Pancreas (tissue), 10 donors: ENCODE measurements at regions not wholly inside any gene's neighbourhood (a gene's known extent, or its start where the extent isn't known, plus 50 kb on each side); places are given as distances from the start of the nearest gene placed in this dataset.
"Not testable (repeated sequence)": the region's sequence is repeated elsewhere in the genome, so short reads cannot be mapped to it uniquely, and the experiment has no call there.

Source experiments
- ATAC-seq, 4 donors: fragments of 200-7000 bp; cut with Tn5 transposase; one replicate each; pipeline versions ENCODE4 v1.8.0 to v1.9.1; 2020; ENCODE audit warnings: mild to moderate bottlenecking in 4 of 4, moderate library complexity in 4 of 4
- DNase-seq, 6 donors: peaks; one replicate each; pipeline ENCODE4 v3.0.0-alpha.2; 2020
- FAIRE-seq: peaks from 2 replicates; lab custom pipeline; 2012; peaks lifted over from hg19 to GRCh38; lab: Jason Lieb, UNC
- H3K27ac ChIP-seq, 4 donors: fragments of 200-600 bp; sonication (generic); 1 replicate in 3 of 4; 2 replicates in 1 of 4; pipeline versions ENCODE4 v1.5.0 to v1.8.0; 2020
- H3K27me3 ChIP-seq, 4 donors: fragments of 200-600 bp; one replicate each; pipeline ENCODE4 v1.8.0; 2021
- H3K36me3 ChIP-seq, 3 donors: fragments of 200-600 bp; sonication (generic) in 1 of 3; one replicate each; pipeline versions ENCODE4 v1.5.0 to v1.8.0; 2020 to 2021
- H3K4me1 ChIP-seq, 3 donors: fragments of 200-600 bp; one replicate each; pipeline ENCODE4 v1.8.0; 2021
- H3K4me3 ChIP-seq, 4 donors: fragments of 200-600 bp; sonication (generic) in 2 of 4; one replicate each; pipeline versions ENCODE4 v1.5.0 to v1.8.0; 2020 to 2021
- H3K9me3 ChIP-seq, 4 donors: fragments of 200-600 bp; one replicate each; pipeline ENCODE4 v1.8.0; 2021
- WGBS, 2 donors: extraction: QIAGEN DNeasy Blood & Tissue Kit; methylation state at CpG; one replicate each; pipeline ENCODE4 v1.1.7; 2013; 5-methylcytosine and 5-hydroxymethylcytosine counted together
- intact Hi-C, 3 donors: fragments of 100-400 bp; cut with DNase I; formaldehyde crosslinking; loops; one replicate each; pipeline versions ENCODE4 v1.11.1 to v1.14.2; 2022
- TF ChIP-seq, protein P1 (sequence below), 4 donors: fragments of 200-600 bp; sonication (generic) in 3 of 4; IDR thresholded peaks; one replicate each; pipeline versions ENCODE4 v1.5.0 to v1.8.0; 2021; ENCODE audit warnings: antibody characterized with exemption in 4 of 4
- donor health status: healthy with polysubstance abuse.
- donor health status: DM: no; HTN: no; CAD: no; lungs with moderate emphysema.
- donor health status: DM: no; HTN: no; CAD: no.
- donor health status: control.
- donor health status: control.
- donor health status: Bipolar disorder and iron deficiency.
- donor health status: DM: yes; HTN: yes; CAD: no.
- donor health status: DM: no; HTN: no; CAD: no.
- donor health status: DM: no; HTN: no; CAD: no.
- donor health status: DM: yes; HTN: yes; CAD: no.

- Histone ChIP-seq H3K4me1 (no peaks in the 10 kb centered on the region), H3K4me3 (no peak overlapping the region), H3K27ac (no peak overlapping the region), H3K36me3 (no peaks in the 10 kb centered on the region), H3K27me3 (no peaks in the 10 kb centered on the region), H3K9me3 (no peaks in the 10 kb centered on the region)
- intact Hi-C loops: no loop called here
- WGBS, 2 donors: 83 to 85% methylated on average over 5 of the region's 5 CpGs
- TF ChIP-seq, protein P1, sequence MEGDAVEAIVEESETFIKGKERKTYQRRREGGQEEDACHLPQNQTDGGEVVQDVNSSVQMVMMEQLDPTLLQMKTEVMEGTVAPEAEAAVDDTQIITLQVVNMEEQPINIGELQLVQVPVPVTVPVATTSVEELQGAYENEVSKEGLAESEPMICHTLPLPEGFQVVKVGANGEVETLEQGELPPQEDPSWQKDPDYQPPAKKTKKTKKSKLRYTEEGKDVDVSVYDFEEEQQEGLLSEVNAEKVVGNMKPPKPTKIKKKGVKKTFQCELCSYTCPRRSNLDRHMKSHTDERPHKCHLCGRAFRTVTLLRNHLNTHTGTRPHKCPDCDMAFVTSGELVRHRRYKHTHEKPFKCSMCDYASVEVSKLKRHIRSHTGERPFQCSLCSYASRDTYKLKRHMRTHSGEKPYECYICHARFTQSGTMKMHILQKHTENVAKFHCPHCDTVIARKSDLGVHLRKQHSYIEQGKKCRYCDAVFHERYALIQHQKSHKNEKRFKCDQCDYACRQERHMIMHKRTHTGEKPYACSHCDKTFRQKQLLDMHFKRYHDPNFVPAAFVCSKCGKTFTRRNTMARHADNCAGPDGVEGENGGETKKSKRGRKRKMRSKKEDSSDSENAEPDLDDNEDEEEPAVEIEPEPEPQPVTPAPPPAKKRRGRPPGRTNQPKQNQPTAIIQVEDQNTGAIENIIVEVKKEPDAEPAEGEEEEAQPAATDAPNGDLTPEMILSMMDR (IDR thresholded peaks at IDR 0.05): no peak
- ATAC-seq (no peak), FAIRE-seq (no peak), DNase-seq (no peak)
Observed at GRCh38 chr6:2575236-2575635, 175.5 kb downstream of the MYLK4 start.

GRCh38 chr6:2569420-2569819 lies 181.3 kb downstream of the MYLK4 start:
- not testable (repeated sequence) for FAIRE-seq, H3K4me1 ChIP-seq
- 70 to 93% methylated on average over 1 of the region's 1 CpG for WGBS, 2 donors

GRCh38 chr6:2566048-2566447 lies 184.7 kb downstream of the MYLK4 start:
- intact Hi-C loops: no loop called here

More at GRCh38 chr6:2569420-2569819, 181.3 kb downstream of the MYLK4 start:
- H3K36me3 ChIP-seq, H3K27me3 ChIP-seq, H3K4me3 ChIP-seq, H3K9me3 ChIP-seq, ATAC-seq, intact Hi-C loops, DNase-seq, H3K27ac ChIP-seq: not testable (repeated sequence)

DNA sequence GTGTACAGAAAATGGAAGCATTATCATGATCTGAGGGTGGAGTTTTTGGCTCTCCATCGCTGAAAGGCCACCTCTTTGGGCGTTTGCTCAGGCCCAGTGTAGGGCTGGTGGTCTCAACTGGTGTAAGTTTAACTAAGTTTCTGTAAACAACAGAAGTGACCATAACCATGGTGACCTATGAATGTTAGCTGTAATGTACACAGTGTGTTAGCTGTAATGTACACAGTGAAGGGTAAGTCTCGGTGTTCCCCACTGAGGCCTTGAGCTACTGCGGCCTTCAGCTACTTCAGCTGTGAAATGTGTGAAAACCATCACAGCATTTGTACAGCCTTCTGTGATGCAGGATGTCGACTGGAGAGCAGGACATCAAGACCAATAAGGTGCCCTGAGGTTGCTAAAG lies 185.2 kb downstream of the MYLK4 start:
- Histone ChIP-seq H3K9me3 (no peaks in the 10 kb centered on the region), H3K27ac (no peak overlapping the region), H3K4me3 (no peak overlapping the region), H3K36me3 (no peaks in the 10 kb centered on the region), H3K4me1 (no peaks in the 10 kb centered on the region), H3K27me3 (no peaks in the 10 kb centered on the region)
- 50 to 78% methylated on average over 5 of the region's 5 CpGs for WGBS, 2 donors
- intact Hi-C loops: no loop called here
- ATAC-seq: no peak
- DNase-seq: no peak
- no peak for FAIRE-seq
- TF ChIP-seq, protein P1 (IDR thresholded peaks at IDR 0.05): no peak

More at GRCh38 chr6:2566048-2566447, 184.7 kb downstream of the MYLK4 start:
- no peak for DNase-seq
- FAIRE-seq: no peak
- ATAC-seq: no peak
- no peaks in the 10 kb centered on the region for H3K9me3 ChIP-seq
- no peaks in the 10 kb centered on the region for H3K36me3 ChIP-seq
- no peaks in the 10 kb centered on the region for H3K4me1 ChIP-seq
- TF ChIP-seq, protein P1 (IDR thresholded peaks at IDR 0.05): no peak
- no peaks in the 10 kb centered on the region for H3K27me3 ChIP-seq
- H3K4me3 ChIP-seq: no peak overlapping the region
- 86 to 95% methylated on average over 1 of the region's 1 CpG for WGBS, 2 donors
- no peak overlapping the region for H3K27ac ChIP-seq

DNA sequence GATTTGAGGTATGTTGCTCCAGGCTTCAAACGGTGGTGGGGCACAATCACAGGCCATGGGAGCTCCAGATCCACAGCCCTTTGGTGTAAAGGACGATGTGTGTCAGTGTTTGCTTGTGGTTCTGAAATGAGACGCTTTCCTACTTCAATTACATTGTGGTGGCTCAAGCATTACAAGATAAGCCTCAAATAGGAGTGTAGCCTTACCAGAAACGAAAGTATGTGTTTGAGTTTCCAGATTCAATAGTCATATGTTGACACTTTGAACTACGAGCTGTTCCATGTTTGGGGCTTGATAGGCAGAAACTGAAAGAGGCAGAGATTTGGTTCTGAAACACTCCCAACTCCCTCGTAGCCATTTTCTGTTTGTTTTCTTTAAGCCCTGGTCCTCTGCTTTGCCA lies 187.1 kb downstream of the MYLK4 start:
- ATAC-seq (peak in 2 of 4 donors; percentile 29 to 55), FAIRE-seq (no peak)
- intact Hi-C loops: no loop called here

More for the DNA sequence above, 187.1 kb downstream of the MYLK4 start:
- H3K4me1 ChIP-seq: no peaks in the 10 kb centered on the region
- 28 to 35% methylated on average over 6 of the region's 6 CpGs for WGBS, 2 donors
- TF ChIP-seq, protein P1 (IDR thresholded peaks at IDR 0.05): no peak
- no peaks in the 10 kb centered on the region for H3K9me3 ChIP-seq
- no peaks in the 10 kb centered on the region for H3K27me3 ChIP-seq
- DNase-seq: no peak
- no peaks in the 10 kb centered on the region for H3K36me3 ChIP-seq
- H3K27ac ChIP-seq: no peak overlapping the region
- no peak overlapping the region for H3K4me3 ChIP-seq
